PC-9 (cell line): ENCODE measurements at regions not wholly inside any gene's neighbourhood (a gene's known extent, or its start where the extent isn't known, plus 50 kb on each side); places are given as distances from the start of the nearest gene placed in this dataset.

ENCODE experiments used
- EZH2 ChIP-seq: fragments of 200-600 bp; sonication (generic); IDR thresholded peaks from 2 replicates; pipeline ENCODE4 v1.8.0; 2017; ENCODE audit warnings: antibody characterized with exemption, low read depth
- TF ChIP-seq, protein P1 (sequence below): fragments of 200-600 bp; sonication (generic); conservative IDR thresholded peaks from 2 replicates; pipeline ENCODE4 v1.6.1; 2017; ENCODE audit warnings: mixed run types, antibody characterized with exemption, mild to moderate bottlenecking, moderate library complexity

DNA sequence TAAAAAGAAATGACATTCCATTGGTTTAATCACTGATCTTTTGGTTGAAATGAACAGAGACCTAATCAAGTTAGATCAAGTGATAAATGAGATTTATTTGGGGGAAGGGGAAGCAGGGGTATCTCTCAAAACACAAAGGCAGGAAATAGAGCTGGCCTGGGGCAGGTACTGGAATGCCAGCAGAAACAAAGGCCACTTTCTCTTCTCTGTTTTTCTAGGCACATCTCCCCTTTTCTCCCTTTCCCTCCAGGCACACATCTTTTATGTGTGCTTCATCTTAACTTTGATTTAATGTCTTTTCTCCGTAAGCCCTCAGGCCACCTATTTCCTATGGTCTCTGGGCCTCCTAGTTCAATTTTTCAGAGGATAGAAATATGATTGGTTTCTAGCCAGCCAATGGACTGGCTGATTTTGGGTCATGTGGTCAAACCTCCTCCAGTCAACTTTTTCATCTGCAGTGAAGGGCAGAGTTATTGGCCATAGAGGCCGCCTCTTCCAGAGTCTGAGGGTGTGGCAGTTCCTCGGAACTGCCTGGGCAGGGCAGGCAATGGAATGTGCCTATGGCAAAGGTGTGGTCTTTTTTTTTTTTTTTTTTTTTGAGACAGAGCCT lies 58.9 kb upstream of the FAM136A start:
- TF ChIP-seq, protein P1, sequence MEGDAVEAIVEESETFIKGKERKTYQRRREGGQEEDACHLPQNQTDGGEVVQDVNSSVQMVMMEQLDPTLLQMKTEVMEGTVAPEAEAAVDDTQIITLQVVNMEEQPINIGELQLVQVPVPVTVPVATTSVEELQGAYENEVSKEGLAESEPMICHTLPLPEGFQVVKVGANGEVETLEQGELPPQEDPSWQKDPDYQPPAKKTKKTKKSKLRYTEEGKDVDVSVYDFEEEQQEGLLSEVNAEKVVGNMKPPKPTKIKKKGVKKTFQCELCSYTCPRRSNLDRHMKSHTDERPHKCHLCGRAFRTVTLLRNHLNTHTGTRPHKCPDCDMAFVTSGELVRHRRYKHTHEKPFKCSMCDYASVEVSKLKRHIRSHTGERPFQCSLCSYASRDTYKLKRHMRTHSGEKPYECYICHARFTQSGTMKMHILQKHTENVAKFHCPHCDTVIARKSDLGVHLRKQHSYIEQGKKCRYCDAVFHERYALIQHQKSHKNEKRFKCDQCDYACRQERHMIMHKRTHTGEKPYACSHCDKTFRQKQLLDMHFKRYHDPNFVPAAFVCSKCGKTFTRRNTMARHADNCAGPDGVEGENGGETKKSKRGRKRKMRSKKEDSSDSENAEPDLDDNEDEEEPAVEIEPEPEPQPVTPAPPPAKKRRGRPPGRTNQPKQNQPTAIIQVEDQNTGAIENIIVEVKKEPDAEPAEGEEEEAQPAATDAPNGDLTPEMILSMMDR, result no peak
- no peak for TF ChIP-seq EZH2
